Progenitor cell of endocrine pancreas (in vitro differentiated cells): ENCODE measurements at regions not wholly inside any gene's neighbourhood (a gene's known extent, or its start where the extent isn't known, plus 50 kb on each side); places are given as distances from the start of the nearest gene placed in this dataset.
A peak's percentile ranks its signal among the peaks of the same experiment; 100 is the strongest.
"Not testable (repeated sequence)": the region's sequence is repeated elsewhere in the genome, so short reads cannot be mapped to it uniquely, and the experiment has no call there.

ENCODE experiments used
- DNase-seq: peaks from one replicate; pipeline ENCODE4 v3.0.0; 2021; ENCODE audit warnings: low spot score; ENCODE audit not compliant: unreplicated experiment
- H3K27ac Mint-ChIP-seq: 2 replicates; pipeline ENCODE4 v1.8.0; 2021; ENCODE audit warnings: mild to moderate bottlenecking, moderate library complexity, mixed read lengths
- H3K27me3 Mint-ChIP-seq: 2 replicates; pipeline ENCODE4 v1.8.0; 2021; ENCODE audit warnings: mixed read lengths
- H3K36me3 Mint-ChIP-seq: 2 replicates; pipeline ENCODE4 v1.8.0; 2022; ENCODE audit warnings: mixed read lengths; ENCODE audit not compliant: insufficient read depth
- H3K4me1 Mint-ChIP-seq: 2 replicates; pipeline ENCODE4 v1.8.0; 2021; ENCODE audit warnings: low read depth, mixed read lengths
- H3K4me3 Mint-ChIP-seq: 2 replicates; pipeline ENCODE4 v1.8.0; 2021; ENCODE audit warnings: low read depth, mild to moderate bottlenecking, moderate library complexity, mixed read lengths
- H3K9me3 Mint-ChIP-seq: 2 replicates; pipeline ENCODE4 v1.8.0; 2021; ENCODE audit warnings: low read depth, mixed read lengths
- CTCF ChIP-seq: fragments of 200-600 bp; sonication (generic); IDR thresholded peaks from one replicate; pipeline ENCODE4 v1.5.0; 2021; ENCODE audit warnings: antibody characterized with exemption, mild to moderate bottlenecking; ENCODE audit not compliant: unreplicated experiment

- no peak for TF ChIP-seq CTCF
- Mint-ChIP-seq H3K4me1 (peaks cover 14% of the 10 kb centered on the region), H3K36me3 (no peaks in the 10 kb centered on the region), H3K4me3 (no peak overlapping the region), H3K27ac (peak overlapping the region; percentile 84), H3K9me3 (peaks cover 4% of the 10 kb centered on the region), H3K27me3 (no peaks in the 10 kb centered on the region)
- DNase-seq: no peak
Observed at GRCh38 chr3:106962993-106963392, 414.2 kb upstream of the CCDC54 start.

DNA sequence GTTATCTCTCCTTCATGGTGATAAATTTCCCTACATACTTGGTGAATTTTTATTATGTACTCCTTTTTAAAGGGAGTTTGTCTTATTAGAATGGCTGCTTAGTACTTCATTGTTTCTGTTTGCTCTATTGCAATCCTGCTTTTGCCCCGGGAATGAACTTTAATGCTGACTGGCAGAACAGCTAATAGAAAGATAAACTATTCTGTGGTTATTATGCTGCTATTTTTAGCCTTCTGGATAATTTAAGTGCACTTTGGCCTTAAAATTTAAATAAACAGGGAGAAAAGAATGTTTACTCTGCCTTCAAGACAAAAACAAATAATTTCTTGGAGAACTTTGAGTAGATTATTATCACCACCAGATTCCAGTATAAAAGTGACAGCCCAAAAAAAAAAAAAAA, 413.8 kb upstream of the CCDC54 start:
- Mint-ChIP-seq H3K36me3 (no peaks in the 10 kb centered on the region), H3K27me3 (no peaks in the 10 kb centered on the region), H3K4me1 (peaks cover 14% of the 10 kb centered on the region), H3K4me3 (no peak overlapping the region), H3K27ac (peak overlapping the region; percentile 84), H3K9me3 (peaks cover 4% of the 10 kb centered on the region)
- no peak for TF ChIP-seq CTCF
- no peak for DNase-seq

DNA sequence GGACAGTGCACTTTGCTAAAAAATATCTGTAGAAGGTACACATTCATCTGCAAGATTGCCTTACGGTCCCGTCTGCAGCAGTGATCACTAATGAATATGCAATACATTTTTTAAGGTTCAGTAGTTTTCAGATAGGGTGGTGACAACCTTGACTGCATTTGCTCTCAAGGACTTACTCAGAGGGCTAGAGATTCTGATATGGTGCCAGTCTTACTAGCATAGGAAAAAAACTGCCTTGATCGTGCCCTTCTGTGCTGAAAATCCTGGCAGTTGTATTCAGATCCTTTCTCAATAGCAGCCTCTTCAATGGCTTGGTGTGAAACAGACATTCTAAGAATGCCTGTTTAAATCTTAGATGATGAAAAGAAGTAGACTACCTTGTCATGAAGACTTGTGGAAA, 411.9 kb upstream of the CCDC54 start:
- Mint-ChIP-seq H3K9me3 (peaks cover 4% of the 10 kb centered on the region), H3K36me3 (no peaks in the 10 kb centered on the region), H3K27me3 (no peaks in the 10 kb centered on the region), H3K27ac (no peak overlapping the region), H3K4me1 (peaks cover 14% of the 10 kb centered on the region), H3K4me3 (no peak overlapping the region)
- TF ChIP-seq CTCF: no peak
- no peak for DNase-seq

DNA sequence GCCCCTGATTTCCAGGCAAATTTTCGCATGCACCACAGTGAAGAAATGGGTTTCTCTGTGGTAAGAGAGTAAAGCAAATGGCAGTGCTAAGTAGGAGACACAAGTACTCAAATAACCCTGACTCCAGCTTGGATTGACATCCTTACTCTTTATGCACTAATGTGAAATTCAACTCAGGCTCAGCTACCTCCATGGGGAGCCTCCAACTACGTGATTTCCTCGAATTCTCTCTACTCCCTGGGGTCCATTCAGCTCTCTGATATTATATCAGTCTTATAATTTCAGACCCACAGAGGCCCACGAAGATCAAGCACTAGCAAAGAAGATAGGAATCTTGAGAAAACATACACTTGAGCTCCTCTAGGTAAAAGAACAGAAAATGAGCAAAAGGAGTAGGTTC, 407.6 kb upstream of the CCDC54 start:
- DNase-seq: no peak
- no peaks in the 10 kb centered on the region for H3K27me3 Mint-ChIP-seq
- no peaks in the 10 kb centered on the region for H3K36me3 Mint-ChIP-seq
- no peaks in the 10 kb centered on the region for H3K4me1 Mint-ChIP-seq
- H3K4me3 Mint-ChIP-seq: no peak overlapping the region
- no peak overlapping the region for H3K27ac Mint-ChIP-seq
- no peak for TF ChIP-seq CTCF
- no peaks in the 10 kb centered on the region for H3K9me3 Mint-ChIP-seq

GRCh38 chr3:106981392-106981791, 395.8 kb upstream of the CCDC54 start:
- Mint-ChIP-seq H3K27ac (no peak overlapping the region), H3K36me3 (no peaks in the 10 kb centered on the region), H3K9me3 (no peaks in the 10 kb centered on the region), H3K27me3 (no peaks in the 10 kb centered on the region), H3K4me3 (no peak overlapping the region), H3K4me1 (no peaks in the 10 kb centered on the region)
- TF ChIP-seq CTCF: no peak
- no peak for DNase-seq

GRCh38 chr3:106985721-106986120, 391.5 kb upstream of the CCDC54 start:
- no peaks in the 10 kb centered on the region for H3K4me1 Mint-ChIP-seq
- no peak for DNase-seq
- H3K9me3 Mint-ChIP-seq: peaks cover 6% of the 10 kb centered on the region
- no peak overlapping the region for H3K27ac Mint-ChIP-seq
- H3K36me3 Mint-ChIP-seq: no peaks in the 10 kb centered on the region
- no peak overlapping the region for H3K4me3 Mint-ChIP-seq
- no peak for TF ChIP-seq CTCF
- no peaks in the 10 kb centered on the region for H3K27me3 Mint-ChIP-seq

DNA sequence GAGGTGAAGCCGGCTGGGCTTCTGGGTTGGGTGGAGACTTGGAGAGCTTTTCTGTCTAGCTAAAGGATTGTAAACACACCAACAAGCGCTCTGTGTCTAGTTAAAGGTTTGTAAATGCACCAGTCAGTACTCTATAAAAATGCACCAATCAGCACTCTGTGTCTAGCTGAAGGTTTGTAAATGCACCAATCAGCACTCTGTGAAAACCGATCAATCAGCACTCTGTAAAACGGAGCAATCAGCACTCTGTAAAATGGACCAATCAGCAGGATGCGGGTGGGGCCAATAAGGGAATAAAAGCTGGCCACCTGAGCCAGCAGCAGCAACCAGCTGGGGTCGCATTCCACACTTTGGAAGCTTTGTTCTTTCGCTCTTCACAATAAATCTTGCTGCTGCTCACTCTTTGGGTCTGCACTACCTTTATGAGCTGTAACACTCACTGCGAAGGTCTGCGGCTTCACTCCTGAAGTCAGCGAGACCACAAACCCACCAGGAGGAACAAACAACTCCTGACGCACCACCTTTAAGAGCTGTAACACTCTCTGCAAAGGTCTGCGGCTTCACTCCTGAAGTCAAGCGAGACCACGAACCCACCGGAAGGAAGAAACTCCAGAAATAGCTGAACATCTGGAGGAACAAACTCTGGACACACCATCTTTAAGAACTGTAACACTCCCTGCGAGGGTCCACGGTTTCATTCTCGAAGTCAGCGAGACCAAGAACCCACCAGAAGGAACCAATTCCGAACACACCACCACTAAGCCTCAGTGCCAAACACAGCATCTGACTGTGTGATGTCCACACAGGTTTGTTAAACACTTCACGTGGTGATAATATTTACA, 378.2 kb upstream of the CCDC54 start:
- H3K36me3 Mint-ChIP-seq, H3K9me3 Mint-ChIP-seq, H3K27ac Mint-ChIP-seq, H3K27me3 Mint-ChIP-seq, H3K4me1 Mint-ChIP-seq, H3K4me3 Mint-ChIP-seq, DNase-seq: not testable (repeated sequence)
